Body of pancreas (tissue), 4 donors: ENCODE measurements at regions not wholly inside any gene's neighbourhood (a gene's known extent, or its start where the extent isn't known, plus 50 kb on each side); places are given as distances from the start of the nearest gene placed in this dataset.

Experiments used
- ATAC-seq: fragments of 150-250 bp; one replicate; pipeline ENCODE4 v1.9.1; 2016
- DNase-seq, 4 donors: peaks; one replicate each; pipeline ENCODE4 v3.0.0-alpha.2; 2019
- H3K27ac ChIP-seq, 4 donors: fragments of 200-600 bp; sonication (generic); 1 replicate in 3 of 4; 2 replicates in 1 of 4; pipeline versions ENCODE4 v1.5.1 to v1.6.1; 2016 to 2019; ENCODE audit warnings: mild to moderate bottlenecking in 1 of 4, mixed read lengths in 1 of 4, moderate library complexity in 1 of 4
- H3K27me3 ChIP-seq, 2 donors: fragments of 200-600 bp; sonication (generic); one replicate each; pipeline ENCODE4 v1.6.0; 2016; ENCODE audit warnings: mild to moderate bottlenecking in 1 of 2
- H3K36me3 ChIP-seq, 2 donors: fragments of 200-600 bp; sonication (generic); replicated peaks in 1 of 2; 2 replicates each; pipeline ENCODE4 v1.5.1; 2016; ENCODE audit warnings: low read depth in 2 of 2; ENCODE audit not compliant: insufficient read depth in 1 of 2
- H3K4me1 ChIP-seq: fragments of 200-600 bp; sonication (generic); one replicate; pipeline ENCODE4 v1.6.0; 2016
- H3K4me3 ChIP-seq, 2 donors: fragments of 200-600 bp; sonication (generic); 1 replicate in 1 of 2; 2 replicates in 1 of 2; pipeline ENCODE4 v1.5.1; 2016 to 2019
- H3K9me3 ChIP-seq, 3 donors: fragments of 200-600 bp; sonication (generic); 1 replicate in 2 of 3; 2 replicates in 1 of 3; pipeline ENCODE4 v1.5.1; 2016
- POLR2A ChIP-seq, 3 donors: fragments of 450-650 bp; IDR thresholded peaks; one replicate each; pipeline ENCODE4 v1.6.1; 2016; ENCODE audit warnings: antibody characterized with exemption in 3 of 3, mild to moderate bottlenecking in 2 of 3
- WGBS, 2 donors: methylation state at CpG; one replicate each; pipeline ENCODE4 v1.1.5; 2017; 5-methylcytosine and 5-hydroxymethylcytosine counted together
- intact Hi-C: fragments of 100-400 bp; cut with DNase I; formaldehyde crosslinking; loops from one replicate; pipeline ENCODE4 v1.15.1; 2023
- TF ChIP-seq, protein P1 (sequence below), 7 experiments: fragments of 450-650 bp in 4 of 7; fragments of 200-600 bp in 3 of 7; sonication (generic) in 3 of 7; IDR thresholded peaks; one replicate each; pipeline ENCODE4 v1.5.1; 2016 to 2019; ENCODE audit warnings: antibody characterized with exemption in 7 of 7

DNA sequence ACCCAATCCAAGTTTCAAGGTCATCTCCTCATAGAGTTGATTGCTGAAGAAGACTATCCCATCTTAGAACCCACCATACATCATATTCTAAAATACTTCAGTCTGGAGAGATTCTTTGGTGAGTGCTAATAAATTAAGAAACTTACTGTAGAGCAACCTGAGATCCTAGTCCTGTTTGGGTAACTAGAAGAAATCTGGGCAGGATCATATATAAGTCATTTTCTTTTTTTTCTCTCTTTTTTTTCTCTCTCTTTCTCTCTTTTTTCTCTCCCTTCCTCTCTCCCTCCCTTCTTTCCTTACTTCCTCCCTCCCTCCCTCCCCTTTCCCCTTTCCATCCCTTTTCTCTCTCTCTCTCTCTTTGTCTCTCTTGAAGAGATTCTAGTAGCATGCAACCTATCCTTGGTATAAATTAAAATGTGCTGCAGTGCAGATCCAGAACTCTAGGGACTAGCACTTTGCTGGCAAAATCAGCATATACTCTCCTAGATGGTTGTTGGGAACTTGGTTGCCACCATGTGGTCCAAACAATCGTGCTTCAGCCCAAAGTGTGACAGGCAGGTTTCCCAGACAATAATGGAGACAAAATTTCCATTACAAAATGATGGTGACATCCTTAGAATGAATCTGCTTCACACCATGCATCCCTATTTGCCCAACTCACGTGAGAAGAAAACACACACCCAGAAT, 399.4 kb upstream of the CELF4 start:
- TF ChIP-seq, protein P1, sequence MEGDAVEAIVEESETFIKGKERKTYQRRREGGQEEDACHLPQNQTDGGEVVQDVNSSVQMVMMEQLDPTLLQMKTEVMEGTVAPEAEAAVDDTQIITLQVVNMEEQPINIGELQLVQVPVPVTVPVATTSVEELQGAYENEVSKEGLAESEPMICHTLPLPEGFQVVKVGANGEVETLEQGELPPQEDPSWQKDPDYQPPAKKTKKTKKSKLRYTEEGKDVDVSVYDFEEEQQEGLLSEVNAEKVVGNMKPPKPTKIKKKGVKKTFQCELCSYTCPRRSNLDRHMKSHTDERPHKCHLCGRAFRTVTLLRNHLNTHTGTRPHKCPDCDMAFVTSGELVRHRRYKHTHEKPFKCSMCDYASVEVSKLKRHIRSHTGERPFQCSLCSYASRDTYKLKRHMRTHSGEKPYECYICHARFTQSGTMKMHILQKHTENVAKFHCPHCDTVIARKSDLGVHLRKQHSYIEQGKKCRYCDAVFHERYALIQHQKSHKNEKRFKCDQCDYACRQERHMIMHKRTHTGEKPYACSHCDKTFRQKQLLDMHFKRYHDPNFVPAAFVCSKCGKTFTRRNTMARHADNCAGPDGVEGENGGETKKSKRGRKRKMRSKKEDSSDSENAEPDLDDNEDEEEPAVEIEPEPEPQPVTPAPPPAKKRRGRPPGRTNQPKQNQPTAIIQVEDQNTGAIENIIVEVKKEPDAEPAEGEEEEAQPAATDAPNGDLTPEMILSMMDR (IDR thresholded peaks at IDR 0.05) = no peak
- TF ChIP-seq POLR2A (IDR thresholded peaks at IDR 0.05) = no peak
- Histone ChIP-seq H3K4me3 (no peak overlapping the region), H3K27me3 (no peaks in the 10 kb centered on the region), H3K4me1 (no peaks in the 10 kb centered on the region), H3K36me3 (no peaks in the 10 kb centered on the region), H3K27ac (no peak overlapping the region), H3K9me3 (no peaks in the 10 kb centered on the region)
- intact Hi-C loops = no loop called here
- 30 to 45% methylated on average over 2 of the region's 2 CpGs for WGBS, 2 donors
- DNase-seq (no peak), ATAC-seq (no peak)

DNA sequence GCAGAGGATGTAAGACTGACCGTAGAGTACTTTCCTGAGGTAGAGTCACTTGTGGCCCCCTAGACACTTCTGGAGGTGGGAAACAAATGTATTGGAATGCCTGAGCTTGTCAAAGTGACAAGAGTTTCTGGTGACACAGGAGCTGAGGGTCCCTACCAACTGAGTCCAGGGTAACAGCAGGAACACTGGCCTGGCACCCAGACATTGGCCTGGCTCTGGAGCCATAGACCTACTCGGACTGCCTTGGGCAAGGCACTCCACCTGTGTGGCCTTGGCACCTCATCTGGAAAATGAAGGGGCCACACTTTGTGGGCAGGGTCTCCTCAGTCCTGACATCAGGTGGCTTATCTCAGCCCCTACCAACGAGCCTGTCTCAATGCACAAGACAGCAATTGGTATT, 398.2 kb upstream of the CELF4 start:
- DNase-seq (no peak), ATAC-seq (no peak)
- intact Hi-C loops = no loop called here
- no peak overlapping the region for H3K4me3 ChIP-seq
- no peak overlapping the region for H3K27ac ChIP-seq
- WGBS, 2 donors = 47 to 60% methylated on average over 3 of the region's 3 CpGs
- H3K4me1 ChIP-seq = no peaks in the 10 kb centered on the region
- TF ChIP-seq, protein P1 (IDR thresholded peaks at IDR 0.05) = no peak
- no peak for TF ChIP-seq POLR2A (IDR thresholded peaks at IDR 0.05)
- H3K27me3 ChIP-seq = no peaks in the 10 kb centered on the region
- H3K36me3 ChIP-seq = no peaks in the 10 kb centered on the region
- H3K9me3 ChIP-seq = no peaks in the 10 kb centered on the region

DNA sequence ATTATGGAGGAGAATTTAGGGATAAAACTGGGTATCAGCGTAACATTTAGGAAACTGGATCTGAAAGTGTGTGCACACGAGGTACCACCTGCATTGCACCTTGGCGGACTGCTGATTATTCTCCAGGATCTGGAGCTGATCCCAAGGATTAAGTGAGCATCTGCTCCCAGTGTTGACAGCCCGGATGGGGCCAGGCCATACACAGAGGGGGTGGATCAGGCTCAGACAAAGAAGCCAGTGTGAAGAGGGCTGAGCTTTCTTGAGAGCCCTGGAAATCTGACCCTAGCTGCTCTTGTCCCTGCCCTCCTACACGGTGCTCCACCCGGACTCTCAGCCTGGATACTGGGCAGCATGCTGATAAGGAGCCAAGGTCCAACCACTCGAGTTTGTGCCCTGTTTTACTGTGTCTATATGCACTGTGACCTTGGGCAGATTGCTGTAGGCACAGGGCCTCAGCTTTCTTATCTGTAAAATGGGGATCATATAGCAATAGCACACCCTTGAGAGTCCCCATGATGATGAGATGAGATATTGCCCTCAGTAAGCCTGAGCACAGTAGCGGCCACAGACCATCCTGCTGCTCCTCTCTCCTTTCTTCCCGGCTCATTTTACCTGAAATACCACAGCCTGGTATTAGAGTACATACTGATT, 396.8 kb upstream of the CELF4 start:
- WGBS, 2 donors = 58 to 59% methylated on average over 8 to 9 of the region's 9 CpGs
- Histone ChIP-seq H3K4me3 (no peak overlapping the region), H3K4me1 (no peaks in the 10 kb centered on the region), H3K36me3 (no peaks in the 10 kb centered on the region), H3K9me3 (no peaks in the 10 kb centered on the region), H3K27ac (no peak overlapping the region), H3K27me3 (no peaks in the 10 kb centered on the region)
- no peak for ATAC-seq
- TF ChIP-seq, protein P1 (IDR thresholded peaks at IDR 0.05) = no peak
- TF ChIP-seq POLR2A (IDR thresholded peaks at IDR 0.05) = no peak
- no peak for DNase-seq
- intact Hi-C loops = no loop called here

DNA sequence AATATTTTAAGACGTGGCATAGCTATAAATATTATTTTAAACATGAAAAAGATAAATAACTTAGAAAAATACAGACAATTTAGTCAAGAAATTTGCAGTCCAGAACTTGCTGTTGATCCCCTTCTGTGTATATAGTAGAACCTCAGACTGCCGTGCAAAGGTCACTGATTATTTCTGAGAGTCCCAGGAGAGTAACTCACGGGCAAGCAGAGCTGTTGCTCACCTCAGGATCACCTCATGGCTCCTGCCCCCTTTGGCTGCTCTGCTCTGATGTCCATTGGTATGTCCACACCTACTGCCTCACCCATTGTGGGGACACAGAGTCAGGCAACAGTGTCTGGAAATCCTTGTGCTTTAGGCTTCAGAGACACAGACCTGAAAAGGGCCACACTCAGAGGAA, 392.9 kb upstream of the CELF4 start:
- intact Hi-C loops = no loop called here
- no peak for DNase-seq
- no peak for TF ChIP-seq POLR2A (IDR thresholded peaks at IDR 0.05)
- TF ChIP-seq, protein P1 (IDR thresholded peaks at IDR 0.05) = no peak
- no peaks in the 10 kb centered on the region for H3K4me1 ChIP-seq
- WGBS, 2 donors = 24 to 36% methylated on average over 3 of the region's 3 CpGs
- H3K36me3 ChIP-seq = no peaks in the 10 kb centered on the region
- peaks cover 0 to under 1% (median 0%) of the 10 kb centered on the region in 3 donors for H3K9me3 ChIP-seq
- H3K4me3 ChIP-seq = no peak overlapping the region
- no peak for ATAC-seq
- H3K27ac ChIP-seq = no peak overlapping the region
- no peaks in the 10 kb centered on the region for H3K27me3 ChIP-seq

DNA sequence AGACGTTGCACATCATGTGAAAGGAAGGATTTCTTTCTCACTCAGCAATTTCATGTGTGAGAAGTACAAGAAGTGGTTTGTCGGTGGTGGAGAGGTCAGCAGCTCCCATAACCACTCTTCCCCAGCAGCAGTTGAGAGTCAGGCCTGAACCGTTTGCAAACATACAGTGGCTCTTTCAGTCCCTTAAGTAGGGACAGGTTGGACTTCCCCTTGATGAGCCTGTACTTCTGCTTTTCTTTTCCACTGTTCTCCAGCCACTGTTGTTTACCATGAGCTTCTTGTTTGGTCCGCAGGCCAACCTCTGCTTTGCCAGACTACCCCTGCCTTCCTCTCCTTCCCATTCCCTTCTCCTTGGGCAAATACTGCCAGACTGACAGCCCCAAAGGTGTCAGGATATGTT, 391.3 kb upstream of the CELF4 start:
- Histone ChIP-seq H3K36me3 (no peaks in the 10 kb centered on the region), H3K27ac (no peak overlapping the region), H3K4me3 (no peak overlapping the region), H3K27me3 (no peaks in the 10 kb centered on the region), H3K4me1 (no peaks in the 10 kb centered on the region), H3K9me3 (peaks cover 0 to 4% (median 0%) of the 10 kb centered on the region in 3 donors)
- no peak for TF ChIP-seq POLR2A (IDR thresholded peaks at IDR 0.05)
- TF ChIP-seq, protein P1 (IDR thresholded peaks at IDR 0.05) = no peak
- ATAC-seq = no peak
- intact Hi-C loops = no loop called here
- WGBS, 2 donors = 32 to 61% methylated on average over 4 of the region's 4 CpGs
- no peak for DNase-seq
